Gastrocnemius medialis (tissue), 4 donors: ENCODE measurements at regions not wholly inside any gene's neighbourhood (a gene's known extent, or its start where the extent isn't known, plus 50 kb on each side); places are given as distances from the start of the nearest gene placed in this dataset.

Experiments used
- CTCF ChIP-seq, 5 experiments: fragments of 450-650 bp in 3 of 5; fragments of 200-600 bp in 2 of 5; sonication (generic) in 2 of 5; IDR thresholded peaks in 4 of 5; conservative IDR thresholded peaks in 1 of 5; 1 replicate in 4 of 5; 2 replicates in 1 of 5; pipeline ENCODE4 v1.5.1; 2016 to 2019; ENCODE audit warnings: antibody characterized with exemption in 5 of 5, mild to moderate bottlenecking in 3 of 5, moderate library complexity in 3 of 5
- POLR2A ChIP-seq, 2 donors: fragments of 450-650 bp; IDR thresholded peaks; one replicate each; pipeline ENCODE4 v1.6.1; 2017; ENCODE audit warnings: antibody characterized with exemption in 2 of 2, mild to moderate bottlenecking in 2 of 2, moderate library complexity in 2 of 2

GRCh38 chr9:85230081-85230480 is 511.7 kb downstream of the AGTPBP1 start:
- TF ChIP-seq CTCF (IDR thresholded peaks at IDR 0.05 in 4 of 5, conservative IDR thresholded peaks at IDR 0.05 in 1 of 5) (no peak), POLR2A (IDR thresholded peaks at IDR 0.05) (no peak)
